GM19351 (cell line): ENCODE measurements at regions not wholly inside any gene's neighbourhood (a gene's known extent, or its start where the extent isn't known, plus 50 kb on each side); places are given as distances from the start of the nearest gene placed in this dataset.
"Not testable (repeated sequence)": the region's sequence is repeated elsewhere in the genome, so short reads cannot be mapped to it uniquely, and the experiment has no call there.

ENCODE experiments used
- ATAC-seq: cut with Tn5 transposase; IDR thresholded peaks from one replicate; pipeline ENCODE4 v1.9.1; 2021; ENCODE audit warnings: mild to moderate bottlenecking, moderate library complexity; ENCODE audit not compliant: unreplicated experiment

GRCh38 chr2:142718576-142719155, 158.8 kb upstream of the KYNU start:
- no peak for ATAC-seq

- ATAC-seq: no peak
These were observed 160.8 kb upstream of the KYNU start for GRCh38 chr2:142716463-142717242.

- peak; percentile 94 for ATAC-seq
These were observed 162.9 kb upstream of the KYNU start for GRCh38 chr2:142714600-142714999.

GRCh38 chr2:142710336-142710735, 167.1 kb upstream of the KYNU start:
- ATAC-seq: no peak

- ATAC-seq: no peak
These were observed 170.1 kb upstream of the KYNU start for GRCh38 chr2:142707318-142707717.

- ATAC-seq: not testable (repeated sequence)
These were observed 175.1 kb upstream of the KYNU start for GRCh38 chr2:142702397-142702796.

- not testable (repeated sequence) for ATAC-seq
These were observed 181.9 kb upstream of the KYNU start for GRCh38 chr2:142695350-142696257.

- no peak for ATAC-seq
These were observed 183.2 kb upstream of the KYNU start for GRCh38 chr2:142694282-142694681.

- no peak for ATAC-seq
These were observed 184.1 kb upstream of the KYNU start for GRCh38 chr2:142693171-142693950.

- no peak for ATAC-seq
These were observed 188.4 kb upstream of the KYNU start for GRCh38 chr2:142688856-142689605.

- ATAC-seq: no peak
These were observed 190.0 kb upstream of the KYNU start for GRCh38 chr2:142687509-142687908.

- no peak for ATAC-seq
These were observed 190.4 kb upstream of the KYNU start for GRCh38 chr2:142687075-142687474.

GRCh38 chr2:142684667-142685066, 192.8 kb upstream of the KYNU start:
- ATAC-seq: no peak

GRCh38 chr2:142682528-142682927, 194.9 kb upstream of the KYNU start:
- no peak for ATAC-seq

GRCh38 chr2:142681952-142682351, 195.5 kb upstream of the KYNU start:
- ATAC-seq: no peak

GRCh38 chr2:142678164-142678563, 199.3 kb upstream of the KYNU start:
- ATAC-seq: no peak

- ATAC-seq: no peak
These were observed 202.1 kb upstream of the KYNU start for GRCh38 chr2:142675398-142675797.

GRCh38 chr2:142673836-142674235, 203.6 kb upstream of the KYNU start:
- ATAC-seq: no peak

GRCh38 chr2:142672698-142673097, 204.8 kb upstream of the KYNU start:
- ATAC-seq: no peak

GRCh38 chr2:142670362-142670761, 207.1 kb upstream of the KYNU start:
- ATAC-seq: no peak
